ENCODE measurements at regions not wholly inside any gene's neighbourhood (a gene's known extent, or its start where the extent isn't known, plus 50 kb on each side); places are given as distances from the start of the nearest gene placed in this dataset.

GRCh38 chrX:69253821-69254220 lies 88.6 kb upstream of the PJA1 start:
- no peak for TF ChIP-seq POLR2A (IDR thresholded peaks at IDR 0.05)
- no peak for TF ChIP-seq POLR2AphosphoS5 (IDR thresholded peaks at IDR 0.05)
- no peak for TF ChIP-seq CTCF (IDR thresholded peaks at IDR 0.05 in 8 of 11, conservative IDR thresholded peaks at IDR 0.05 in 3 of 11)
- intact Hi-C loops (cut with DNase I; ENCODE audit: low total_unique reads) = no loop called here
- Histone ChIP-seq H3K4me3 (no peak overlapping the region), H3K9me3 (peaks cover 0 to 6% (median 0%) of the 10 kb centered on the region in 8 donors), H3K4me1 (no peaks in the 10 kb centered on the region), H3K27ac (no peak overlapping the region), H3K27me3 (replicated peaks in 1 of 7) (no peaks in the 10 kb centered on the region), H3K36me3 (no peaks in the 10 kb centered on the region)
- 43 to 91% (median 80%) methylated on average over 1 of the region's 1 CpG; no CpG with 5 or more reads in 1 of the 5 donors for WGBS, 5 donors
- no peak for DNase-seq

- no peaks in the 10 kb centered on the region for H3K36me3 ChIP-seq
- H3K27me3 ChIP-seq (replicated peaks in 1 of 7) = peaks cover 0 to 27% (median 0%) of the 10 kb centered on the region in 7 donors
- H3K4me3 ChIP-seq = no peak overlapping the region
- intact Hi-C loops (cut with DNase I; ENCODE audit: low total_unique reads) = no loop called here
- no peak for TF ChIP-seq POLR2A (IDR thresholded peaks at IDR 0.05)
- TF ChIP-seq POLR2AphosphoS5 (IDR thresholded peaks at IDR 0.05) = no peak
- TF ChIP-seq CTCF (IDR thresholded peaks at IDR 0.05 in 8 of 11, conservative IDR thresholded peaks at IDR 0.05 in 3 of 11) = no peak
- WGBS, 5 donors = 66 to 83% (median 83%) methylated on average over 4 of the region's 4 CpGs
- no peak overlapping the region for H3K27ac ChIP-seq
- H3K4me1 ChIP-seq = no peaks in the 10 kb centered on the region
- H3K9me3 ChIP-seq = no peaks in the 10 kb centered on the region
- no peak for DNase-seq
Measured at GRCh38 chrX:69243276-69243675, 78.0 kb upstream of the PJA1 start.

GRCh38 chrX:69238887-69239231 lies 73.6 kb upstream of the PJA1 start:
- H3K4me3 ChIP-seq = no peak overlapping the region
- H3K4me1 ChIP-seq = no peaks in the 10 kb centered on the region
- H3K27me3 ChIP-seq (replicated peaks in 1 of 7) = peaks cover 0 to 18% (median 0%) of the 10 kb centered on the region in 7 donors
- WGBS, 5 donors = 14 to 85% (median 45%) methylated on average over 1 to 2 of the region's 2 CpGs
- no peak overlapping the region for H3K27ac ChIP-seq
- H3K36me3 ChIP-seq = no peaks in the 10 kb centered on the region
- H3K9me3 ChIP-seq = no peaks in the 10 kb centered on the region
- no peak for DNase-seq
- intact Hi-C loops (cut with DNase I; ENCODE audit: low total_unique reads) = no loop called here
- TF ChIP-seq CTCF (IDR thresholded peaks at IDR 0.05 in 8 of 11, conservative IDR thresholded peaks at IDR 0.05 in 3 of 11) (no peak), POLR2A (IDR thresholded peaks at IDR 0.05) (no peak), POLR2AphosphoS5 (IDR thresholded peaks at IDR 0.05) (no peak)

GRCh38 chrX:69238114-69238886 lies 73.0 kb upstream of the PJA1 start:
- H3K36me3 ChIP-seq = no peaks in the 10 kb centered on the region
- no peaks in the 10 kb centered on the region for H3K9me3 ChIP-seq
- DNase-seq = no peak
- H3K27ac ChIP-seq = no peak overlapping the region
- 69 to 85% (median 78%) methylated on average over 15 to 18 of the region's 18 CpGs for WGBS, 5 donors
- no peaks in the 10 kb centered on the region for H3K4me1 ChIP-seq
- peaks cover 0 to 16% (median 0%) of the 10 kb centered on the region in 7 donors for H3K27me3 ChIP-seq (replicated peaks in 1 of 7)
- TF ChIP-seq POLR2AphosphoS5 (IDR thresholded peaks at IDR 0.05) (no peak), POLR2A (IDR thresholded peaks at IDR 0.05) (no peak), CTCF (IDR thresholded peaks at IDR 0.05 in 8 of 11, conservative IDR thresholded peaks at IDR 0.05 in 3 of 11) (no peak)
- intact Hi-C loops (cut with DNase I; ENCODE audit: low total_unique reads) = no loop called here
- no peak overlapping the region for H3K4me3 ChIP-seq
